ENCODE measurements at regions not wholly inside any gene's neighbourhood (a gene's known extent, or its start where the extent isn't known, plus 50 kb on each side); places are given as distances from the start of the nearest gene placed in this dataset.

- TF ChIP-seq BHLHE40 (IDR thresholded peaks at IDR 0.05; ENCODE audit: borderline replicate concordance), result no peak
- no peak for TF ChIP-seq FOXM1 (IDR thresholded peaks at IDR 0.05; ENCODE audit: borderline replicate concordance)
- no peak for TF ChIP-seq TARDBP (IDR thresholded peaks at IDR 0.05)
- no peak for TF ChIP-seq ELF4 (IDR thresholded peaks at IDR 0.05)
- TF ChIP-seq SP1 (IDR thresholded peaks at IDR 0.05), result no peak
- TF ChIP-seq CTBP1 (IDR thresholded peaks at IDR 0.05; ENCODE audit: borderline replicate concordance), result no peak
- TF ChIP-seq HDGF (IDR thresholded peaks at IDR 0.05; ENCODE audit: borderline replicate concordance), result no peak
- TF ChIP-seq L3MBTL2 (conservative IDR thresholded peaks at IDR 0.05), result no peak
- no peak for TF ChIP-seq FOXK2 (IDR thresholded peaks at IDR 0.05)
- TF ChIP-seq NFRKB (IDR thresholded peaks at IDR 0.05), result no peak
- no peak for TF ChIP-seq FOXA1 (IDR thresholded peaks at IDR 0.05)
- TF ChIP-seq PKNOX1 (IDR thresholded peaks at IDR 0.05), result no peak
Measured at GRCh38 chr2:140067661-140068060, 1287.5 kb upstream of the NXPH2 start.
